Parathyroid adenoma (tissue), 2 donors: ENCODE measurements at regions not wholly inside any gene's neighbourhood (a gene's known extent, or its start where the extent isn't known, plus 50 kb on each side); places are given as distances from the start of the nearest gene placed in this dataset.

Experiments
- H2AFZ ChIP-seq: fragments of 300-600 bp; sonication (generic); one replicate; pipeline ENCODE4 v1.7.0; 2017; ENCODE audit warnings: antibody characterized with exemption, mild to moderate bottlenecking
- H3K27ac ChIP-seq: fragments of 300-600 bp; sonication (generic); one replicate; pipeline ENCODE4 v1.7.0; 2017
- H3K27me3 ChIP-seq: fragments of 300-600 bp; sonication (generic); one replicate; pipeline ENCODE4 v1.7.0; 2017; ENCODE audit warnings: low read length; ENCODE audit not compliant: control insufficient read depth, insufficient read depth
- H3K36me3 ChIP-seq: fragments of 300-600 bp; sonication (generic); one replicate; pipeline ENCODE4 v1.7.0; 2017; ENCODE audit warnings: low read length; ENCODE audit not compliant: control insufficient read depth, insufficient read depth
- H3K4me1 ChIP-seq: fragments of 300-600 bp; sonication (generic); one replicate; pipeline ENCODE4 v1.7.0; 2017; ENCODE audit warnings: control low read depth
- H3K4me2 ChIP-seq: fragments of 300-600 bp; sonication (generic); one replicate; pipeline ENCODE4 v1.7.0; 2017; ENCODE audit warnings: low read length
- H3K4me3 ChIP-seq: fragments of 300-600 bp; sonication (generic); one replicate; pipeline ENCODE4 v1.7.0; 2017; ENCODE audit warnings: low read depth, low read length
- H3K79me2 ChIP-seq: fragments of 300-600 bp; sonication (generic); one replicate; pipeline ENCODE4 v1.7.0; 2017; ENCODE audit warnings: control low read depth
- H3K9ac ChIP-seq: fragments of 300-600 bp; sonication (generic); one replicate; pipeline ENCODE4 v1.7.0; 2017; ENCODE audit warnings: mild to moderate bottlenecking
- H3K9me3 ChIP-seq: fragments of 300-600 bp; sonication (generic); one replicate; pipeline ENCODE4 v1.7.0; 2017; ENCODE audit warnings: low read length; ENCODE audit not compliant: control insufficient read depth
- CTCF ChIP-seq: fragments of 300-600 bp; sonication (generic); IDR thresholded peaks from one replicate; pipeline ENCODE4 v1.7.0; 2017; ENCODE audit warnings: antibody characterized with exemption, mild to moderate bottlenecking
- donor health status: primary hyperparathyroidism.

- Histone ChIP-seq H3K4me3 (no peak overlapping the region), H3K9ac (no peak overlapping the region), H3K27ac (no peak overlapping the region), H3K9me3 (no peaks in the 10 kb centered on the region), H3K36me3 (no peaks in the 10 kb centered on the region), H2AFZ (no peak overlapping the region), H3K4me1 (no peaks in the 10 kb centered on the region), H3K27me3 (no peaks in the 10 kb centered on the region), H3K4me2 (no peak overlapping the region), H3K79me2 (no peaks in the 10 kb centered on the region)
- TF ChIP-seq CTCF = no peak
Measured at GRCh38 chr15:96115642-96116041, 214.9 kb upstream of the NR2F2 start.

GRCh38 chr15:96117270-96117669 lies 213.2 kb upstream of the NR2F2 start:
- TF ChIP-seq CTCF = no peak
- Histone ChIP-seq H3K79me2 (no peaks in the 10 kb centered on the region), H3K27ac (no peak overlapping the region), H3K4me1 (peaks cover 5% of the 10 kb centered on the region), H3K9ac (no peak overlapping the region), H3K4me3 (no peak overlapping the region), H3K9me3 (no peaks in the 10 kb centered on the region), H2AFZ (no peak overlapping the region), H3K27me3 (no peaks in the 10 kb centered on the region), H3K36me3 (no peaks in the 10 kb centered on the region), H3K4me2 (no peak overlapping the region)

- Histone ChIP-seq H3K79me2 (no peaks in the 10 kb centered on the region), H3K4me2 (no peak overlapping the region), H3K36me3 (no peaks in the 10 kb centered on the region), H3K9ac (no peak overlapping the region), H3K27ac (no peak overlapping the region), H3K4me3 (no peak overlapping the region), H2AFZ (peak overlapping the region; percentile 17), H3K4me1 (peaks cover 5% of the 10 kb centered on the region), H3K9me3 (no peaks in the 10 kb centered on the region), H3K27me3 (no peaks in the 10 kb centered on the region)
- TF ChIP-seq CTCF = no peak
Measured at GRCh38 chr15:96119734-96120133, 210.8 kb upstream of the NR2F2 start.

- Histone ChIP-seq H2AFZ (no peak overlapping the region), H3K4me3 (no peak overlapping the region), H3K9me3 (no peaks in the 10 kb centered on the region), H3K4me1 (peaks cover 5% of the 10 kb centered on the region), H3K79me2 (no peaks in the 10 kb centered on the region), H3K36me3 (no peaks in the 10 kb centered on the region), H3K4me2 (no peak overlapping the region), H3K27me3 (no peaks in the 10 kb centered on the region), H3K9ac (no peak overlapping the region), H3K27ac (no peak overlapping the region)
- TF ChIP-seq CTCF = no peak
Measured at GRCh38 chr15:96121086-96121920, 209.2 kb upstream of the NR2F2 start.
